ENCODE measurements at regions not wholly inside any gene's neighbourhood (a gene's known extent, or its start where the extent isn't known, plus 50 kb on each side); places are given as distances from the start of the nearest gene placed in this dataset.

GRCh38 chr2:2641541-2642410 lies 310.7 kb upstream of the MYT1L start:
- DNase-seq (ENCODE audit: low spot score): no peak

GRCh38 chr2:2640818-2641217 lies 309.7 kb upstream of the MYT1L start:
- DNase-seq (ENCODE audit: low spot score): no peak

- no peak for DNase-seq (ENCODE audit: low spot score)
Measured at GRCh38 chr2:2640371-2640770, 309.3 kb upstream of the MYT1L start.

GRCh38 chr2:2639251-2640139 lies 308.4 kb upstream of the MYT1L start:
- no peak for DNase-seq (ENCODE audit: low spot score)

GRCh38 chr2:2638547-2639220 lies 307.6 kb upstream of the MYT1L start:
- DNase-seq (ENCODE audit: low spot score): no peak

GRCh38 chr2:2636813-2637212 lies 305.7 kb upstream of the MYT1L start:
- DNase-seq (ENCODE audit: low spot score): no peak

- no peak for DNase-seq (ENCODE audit: low spot score)
Measured at GRCh38 chr2:2635025-2635528, 304.0 kb upstream of the MYT1L start.

GRCh38 chr2:2633017-2633416 lies 301.9 kb upstream of the MYT1L start:
- no peak for DNase-seq (ENCODE audit: low spot score)

- no peak for DNase-seq (ENCODE audit: low spot score)
Measured at GRCh38 chr2:2623939-2624338, 292.9 kb upstream of the MYT1L start.

GRCh38 chr2:2621855-2622254 lies 290.8 kb upstream of the MYT1L start:
- DNase-seq (ENCODE audit: low spot score): no peak

GRCh38 chr2:2620604-2621003 lies 289.5 kb upstream of the MYT1L start:
- DNase-seq (ENCODE audit: low spot score): no peak

GRCh38 chr2:2619995-2620394 lies 288.9 kb upstream of the MYT1L start:
- no peak for DNase-seq (ENCODE audit: low spot score)

- no peak for DNase-seq (ENCODE audit: low spot score)
Measured at GRCh38 chr2:2614452-2614851, 283.4 kb upstream of the MYT1L start.

GRCh38 chr2:2613279-2614199 lies 282.5 kb upstream of the MYT1L start:
- DNase-seq (ENCODE audit: low spot score): peak; percentile 77

- no peak for DNase-seq (ENCODE audit: low spot score)
Measured at GRCh38 chr2:2610751-2611150, 279.7 kb upstream of the MYT1L start.

GRCh38 chr2:2600366-2600765 lies 269.3 kb upstream of the MYT1L start:
- no peak for DNase-seq (ENCODE audit: low spot score)

- DNase-seq (ENCODE audit: low spot score): no peak
Measured at GRCh38 chr2:2599441-2599840, 268.4 kb upstream of the MYT1L start.

GRCh38 chr2:2597712-2598111 lies 266.6 kb upstream of the MYT1L start:
- DNase-seq (ENCODE audit: low spot score): no peak

GRCh38 chr2:2591542-2591940 lies 260.5 kb upstream of the MYT1L start:
- DNase-seq (ENCODE audit: low spot score): no peak

- no peak for DNase-seq (ENCODE audit: low spot score)
Measured at GRCh38 chr2:2590841-2591541, 259.9 kb upstream of the MYT1L start.

- no peak for DNase-seq (ENCODE audit: low spot score)
Measured at GRCh38 chr2:2590141-2590540, 259.1 kb upstream of the MYT1L start.

All from HuH-7 (cell line).